Upper lobe of left lung (tissue), 6 donors: ENCODE measurements at regions not wholly inside any gene's neighbourhood (a gene's known extent, or its start where the extent isn't known, plus 50 kb on each side); places are given as distances from the start of the nearest gene placed in this dataset.

Source experiments
- ATAC-seq, 2 donors: fragments of 200-7000 bp; cut with Tn5 transposase; one replicate each; pipeline ENCODE4 v1.9.1; 2022; ENCODE audit warnings: mild to moderate bottlenecking in 2 of 2, moderate library complexity in 2 of 2; ENCODE audit not compliant: low FRiP score in 2 of 2
- DNase-seq, 2 donors: peaks; one replicate each; pipeline ENCODE4 v3.0.0-alpha.2; 2019 to 2020
- H3K27ac ChIP-seq, 4 donors: fragments of 200-600 bp; sonication (generic); one replicate each; pipeline ENCODE4 v1.5.1; 2016 to 2019
- H3K27me3 ChIP-seq, 4 donors: fragments of 200-600 bp; sonication (generic); one replicate each; pipeline ENCODE4 v1.5.1; 2017 to 2019
- H3K36me3 ChIP-seq, 4 donors: fragments of 200-600 bp; sonication (generic); one replicate each; pipeline ENCODE4 v1.5.1; 2016 to 2019
- H3K4me1 ChIP-seq, 4 donors: fragments of 200-600 bp; sonication (generic); one replicate each; pipeline ENCODE4 v1.5.1; 2018 to 2019
- H3K4me3 ChIP-seq, 4 donors: fragments of 200-600 bp; sonication (generic); one replicate each; pipeline ENCODE4 v1.5.1; 2017 to 2019; ENCODE audit warnings: mild to moderate bottlenecking in 2 of 4, moderate library complexity in 1 of 4
- H3K9me3 ChIP-seq, 4 donors: fragments of 200-600 bp; sonication (generic); one replicate each; pipeline ENCODE4 v1.5.1; 2018 to 2019
- CTCF ChIP-seq, 6 experiments: fragments of 450-650 bp in 4 of 6; fragments of 200-600 bp in 2 of 6; sonication (generic) in 2 of 6; IDR thresholded peaks; one replicate each; pipeline ENCODE4 v1.5.1; 2016 to 2019; ENCODE audit warnings: antibody characterized with exemption in 6 of 6
- EP300 ChIP-seq, 4 donors: sonication (generic); formaldehyde crosslinking; IDR thresholded peaks; one replicate each; pipeline ENCODE4 v1.5.1; 2017; ENCODE audit warnings: antibody characterized with exemption in 4 of 4, control low read depth in 2 of 4
- POLR2A ChIP-seq, 4 donors: fragments of 450-650 bp; IDR thresholded peaks; one replicate each; pipeline ENCODE4 v1.5.1; 2016 to 2017; ENCODE audit warnings: antibody characterized with exemption in 4 of 4, mild to moderate bottlenecking in 2 of 4
- POLR2AphosphoS5 ChIP-seq, 2 donors: sonication (generic); formaldehyde crosslinking; IDR thresholded peaks; one replicate each; pipeline ENCODE4 v1.5.1; 2017; ENCODE audit warnings: antibody characterized with exemption in 2 of 2
- WGBS, 2 donors: methylation state at CpG; one replicate each; pipeline ENCODE4 v1.1.5; 2017 to 2018; 5-methylcytosine and 5-hydroxymethylcytosine counted together
- donor health status: DM: no; HTN: no; CAD: no; lungs with moderate emphysema.
- donor health status: DM: no; HTN: yes; CAD: no; lungs with severe emphysema.

GRCh38 chr2:64212346-64212745 is 68.1 kb upstream of the PELI1 start:
- no peaks in the 10 kb centered on the region for H3K27me3 ChIP-seq
- peak overlapping the region; percentile 74 to 83 (median 77) for H3K27ac ChIP-seq
- H3K4me1 ChIP-seq, result peaks cover 19 to 40% (median 29%) of the 10 kb centered on the region in 4 donors
- peak; percentile 37 to 71 for TF ChIP-seq POLR2AphosphoS5 (IDR thresholded peaks at IDR 0.05)
- no peak for TF ChIP-seq POLR2A (IDR thresholded peaks at IDR 0.05)
- TF ChIP-seq EP300 (IDR thresholded peaks at IDR 0.05), result peak in 1 of 4 donors; percentile 64
- no peak for TF ChIP-seq CTCF (IDR thresholded peaks at IDR 0.05)
- no peak overlapping the region for H3K4me3 ChIP-seq
- DNase-seq (peak in 1 of 2 donors; percentile 74), ATAC-seq (peak; percentile 86 to 87)
- WGBS, 2 donors, result 50 to 56% methylated on average over 1 of the region's 1 CpG
- no peaks in the 10 kb centered on the region for H3K9me3 ChIP-seq
- H3K36me3 ChIP-seq, result no peaks in the 10 kb centered on the region

DNA sequence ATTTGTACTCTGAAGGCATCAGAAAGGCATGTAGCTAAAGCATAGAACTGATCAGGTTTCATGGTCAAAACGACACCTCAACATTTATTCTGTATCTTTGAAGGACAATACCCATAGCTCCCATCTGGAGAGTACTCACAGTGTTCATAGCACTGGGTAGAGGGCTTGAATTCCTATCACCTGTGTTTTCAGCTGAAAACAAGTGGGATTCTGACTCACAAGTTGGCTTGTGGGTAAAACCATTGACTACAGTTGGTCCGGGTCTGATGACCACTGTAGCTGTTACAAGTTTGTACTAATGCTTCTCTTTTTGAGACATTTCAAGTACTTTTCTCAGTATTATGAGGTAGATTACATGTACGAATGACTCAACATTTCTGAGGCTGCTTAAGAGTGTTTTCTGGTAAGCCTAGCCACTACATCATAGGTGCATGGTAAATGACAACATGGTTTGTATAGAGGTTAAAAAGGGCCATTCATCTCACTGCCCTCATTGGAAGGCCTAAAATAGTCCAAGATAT is 68.6 kb upstream of the PELI1 start:
- TF ChIP-seq POLR2A (IDR thresholded peaks at IDR 0.05) (peak in 1 of 4 donors; percentile 11), POLR2AphosphoS5 (IDR thresholded peaks at IDR 0.05) (peak; percentile 14 to 95), EP300 (IDR thresholded peaks at IDR 0.05) (peak; percentile 88 to 98 (median 92)), CTCF (IDR thresholded peaks at IDR 0.05) (no peak)
- peaks cover 19 to 40% (median 29%) of the 10 kb centered on the region in 4 donors for H3K4me1 ChIP-seq
- ATAC-seq, result peak; percentile 67 to 86

DNA sequence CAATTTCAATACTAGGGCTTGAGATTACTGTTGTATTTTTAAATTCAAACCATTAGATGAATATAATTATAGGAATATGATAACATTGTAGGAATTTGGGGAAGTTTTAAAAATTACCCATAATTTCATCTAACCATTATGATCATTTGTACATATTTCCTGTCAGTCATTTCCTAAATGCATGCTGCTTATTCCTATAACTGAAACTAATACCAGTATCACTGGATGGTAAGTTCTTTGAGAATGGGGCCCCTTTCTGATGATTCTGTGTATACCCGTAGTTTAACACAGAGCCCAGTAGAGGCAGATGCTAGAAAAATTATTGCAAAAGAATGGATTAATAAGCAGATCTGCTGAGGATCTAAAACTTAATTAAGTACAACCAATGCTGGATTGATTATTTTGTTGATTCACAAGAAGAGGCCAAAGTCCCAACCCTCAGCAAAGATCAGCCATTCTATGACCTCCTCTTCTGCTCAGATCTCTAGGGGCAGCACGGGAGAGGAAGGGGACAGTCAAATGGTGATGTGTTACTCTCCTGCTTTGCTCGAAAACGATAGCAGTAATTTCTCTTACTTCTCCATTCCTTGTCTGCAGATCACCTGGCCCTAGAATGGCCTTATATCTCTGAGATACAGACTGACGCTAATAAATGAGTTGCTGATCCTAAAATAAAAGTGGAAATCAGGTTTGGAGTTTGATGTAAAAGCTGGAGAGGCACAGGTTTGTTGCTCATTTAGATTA is 69.5 kb upstream of the PELI1 start:
- no peak for ATAC-seq
- Histone ChIP-seq H3K4me3 (no peak overlapping the region), H3K4me1 (peaks cover 19 to 40% (median 29%) of the 10 kb centered on the region in 4 donors), H3K36me3 (no peaks in the 10 kb centered on the region), H3K27me3 (no peaks in the 10 kb centered on the region), H3K27ac (peak overlapping the region; percentile 74 to 83 (median 77)), H3K9me3 (no peaks in the 10 kb centered on the region)
- DNase-seq, result no peak
- 46 to 62% methylated on average over 5 of the region's 5 CpGs for WGBS, 2 donors
- no peak for TF ChIP-seq POLR2A (IDR thresholded peaks at IDR 0.05)
- no peak for TF ChIP-seq EP300 (IDR thresholded peaks at IDR 0.05)
- TF ChIP-seq CTCF (IDR thresholded peaks at IDR 0.05), result no peak
- TF ChIP-seq POLR2AphosphoS5 (IDR thresholded peaks at IDR 0.05), result no peak

More for the DNA sequence above, 68.6 kb upstream of the PELI1 start:
- peak in 1 of 2 donors; percentile 63 for DNase-seq
- H3K9me3 ChIP-seq, result no peaks in the 10 kb centered on the region
- no peak overlapping the region for H3K4me3 ChIP-seq
- H3K27ac ChIP-seq, result peak overlapping the region; percentile 74 to 83 (median 77)
- no peaks in the 10 kb centered on the region for H3K27me3 ChIP-seq
- H3K36me3 ChIP-seq, result no peaks in the 10 kb centered on the region
- 51 to 67% methylated on average over 3 of the region's 3 CpGs for WGBS, 2 donors

- no peak for TF ChIP-seq CTCF (IDR thresholded peaks at IDR 0.05)
- peak in 1 of 2 donors; percentile 28 for TF ChIP-seq POLR2AphosphoS5 (IDR thresholded peaks at IDR 0.05)
- no peak for TF ChIP-seq POLR2A (IDR thresholded peaks at IDR 0.05)
- peak in 2 of 4 donors; percentile 37 to 89 for TF ChIP-seq EP300 (IDR thresholded peaks at IDR 0.05)
- Histone ChIP-seq H3K27me3 (no peaks in the 10 kb centered on the region), H3K4me3 (no peak overlapping the region), H3K4me1 (peaks cover 19 to 40% (median 29%) of the 10 kb centered on the region in 4 donors), H3K27ac (peak overlapping the region; percentile 74 to 83 (median 77)), H3K9me3 (no peaks in the 10 kb centered on the region), H3K36me3 (no peaks in the 10 kb centered on the region)
- WGBS, 2 donors, result 26 to 32% methylated on average over 5 of the region's 5 CpGs
- ATAC-seq (peak in 1 of 2 donors; percentile 59), DNase-seq (peak in 1 of 2 donors; percentile 61)
These were observed 70.3 kb upstream of the PELI1 start for GRCh38 chr2:64214281-64215115.
